Kidney epithelial cell (primary cell): ENCODE measurements at regions not wholly inside any gene's neighbourhood (a gene's known extent, or its start where the extent isn't known, plus 50 kb on each side); places are given as distances from the start of the nearest gene placed in this dataset.

Experiments
- DNase-seq: peaks from one replicate; pipeline ENCODE4 v3.0.0-alpha.2; 2010; ENCODE audit warnings: low read depth
- H3K27me3 ChIP-seq: 2 replicates; pipeline ENCODE4 v1.6.0; 2011; ENCODE audit warnings: low read length; ENCODE audit not compliant: control insufficient read depth, insufficient read depth
- H3K36me3 ChIP-seq: 2 replicates; pipeline ENCODE4 v1.5.1; 2011; ENCODE audit warnings: low read length; ENCODE audit not compliant: control insufficient read depth, insufficient read depth
- H3K4me3 ChIP-seq: 2 replicates; pipeline ENCODE4 v1.5.1; 2011; ENCODE audit warnings: low read depth, mild to moderate bottlenecking, control low read depth, low read length
- TF ChIP-seq, protein P1 (sequence below): IDR thresholded peaks from 2 replicates; pipeline ENCODE4 v1.5.1; 2011; ENCODE audit warnings: mild to moderate bottlenecking, moderate library complexity, low read length, control low read depth, inconsistent platforms; ENCODE audit not compliant: insufficient read depth, poor library complexity, severe bottlenecking

DNA sequence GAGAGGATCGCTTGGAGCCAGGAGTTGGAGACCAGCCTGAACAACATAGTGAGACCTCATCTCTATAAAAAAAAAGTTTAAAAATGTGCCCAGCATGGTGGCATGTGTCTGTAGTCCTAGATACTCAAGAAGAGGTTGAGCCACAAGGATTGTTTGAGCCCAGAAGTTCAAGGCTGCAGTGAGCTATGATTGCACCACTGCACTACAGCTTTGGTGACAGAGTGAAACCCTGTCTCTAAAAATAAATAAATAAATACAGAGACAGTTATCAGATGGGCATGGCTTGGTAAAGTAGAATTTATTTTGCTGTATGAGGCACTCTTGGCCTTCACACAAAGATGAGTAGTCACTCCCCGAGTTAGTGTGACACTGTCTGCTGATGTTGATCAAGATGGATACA, 54.1 kb upstream of the SPRY1 start:
- DNase-seq, result no peak
- H3K36me3 ChIP-seq, result no peaks in the 10 kb centered on the region
- TF ChIP-seq, protein P1, sequence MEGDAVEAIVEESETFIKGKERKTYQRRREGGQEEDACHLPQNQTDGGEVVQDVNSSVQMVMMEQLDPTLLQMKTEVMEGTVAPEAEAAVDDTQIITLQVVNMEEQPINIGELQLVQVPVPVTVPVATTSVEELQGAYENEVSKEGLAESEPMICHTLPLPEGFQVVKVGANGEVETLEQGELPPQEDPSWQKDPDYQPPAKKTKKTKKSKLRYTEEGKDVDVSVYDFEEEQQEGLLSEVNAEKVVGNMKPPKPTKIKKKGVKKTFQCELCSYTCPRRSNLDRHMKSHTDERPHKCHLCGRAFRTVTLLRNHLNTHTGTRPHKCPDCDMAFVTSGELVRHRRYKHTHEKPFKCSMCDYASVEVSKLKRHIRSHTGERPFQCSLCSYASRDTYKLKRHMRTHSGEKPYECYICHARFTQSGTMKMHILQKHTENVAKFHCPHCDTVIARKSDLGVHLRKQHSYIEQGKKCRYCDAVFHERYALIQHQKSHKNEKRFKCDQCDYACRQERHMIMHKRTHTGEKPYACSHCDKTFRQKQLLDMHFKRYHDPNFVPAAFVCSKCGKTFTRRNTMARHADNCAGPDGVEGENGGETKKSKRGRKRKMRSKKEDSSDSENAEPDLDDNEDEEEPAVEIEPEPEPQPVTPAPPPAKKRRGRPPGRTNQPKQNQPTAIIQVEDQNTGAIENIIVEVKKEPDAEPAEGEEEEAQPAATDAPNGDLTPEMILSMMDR, result no peak
- H3K4me3 ChIP-seq, result no peak overlapping the region
- H3K27me3 ChIP-seq, result no peaks in the 10 kb centered on the region

DNA sequence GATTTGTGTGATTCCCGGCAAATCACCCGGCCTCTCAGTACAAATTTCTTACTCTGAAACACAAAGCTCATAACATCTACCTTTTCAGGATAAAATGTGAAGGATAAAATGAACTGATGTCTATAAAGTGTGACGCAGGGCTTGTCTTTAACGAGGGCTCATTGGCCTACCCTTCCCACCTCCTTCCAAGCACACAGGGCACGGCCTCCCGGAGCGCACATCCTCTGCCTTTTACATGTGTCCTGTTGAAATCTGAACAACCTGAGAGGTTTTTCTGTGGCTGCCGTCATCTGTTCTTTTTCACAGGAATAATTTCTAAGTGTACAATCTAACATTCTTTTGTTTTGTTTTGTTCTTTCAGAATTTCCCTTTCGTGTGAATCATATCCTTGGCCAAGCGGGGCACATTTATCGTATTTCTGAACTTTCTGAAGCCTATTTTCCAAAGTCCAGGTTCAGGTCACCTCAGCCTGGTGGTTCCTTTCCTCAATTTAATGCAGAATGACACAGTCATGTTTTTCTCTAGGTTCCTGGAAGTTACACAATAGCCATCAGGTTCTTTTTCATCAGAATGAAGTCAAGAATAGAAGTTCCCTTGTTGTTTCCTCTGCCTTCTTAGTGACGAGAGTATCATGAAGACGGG, 53.1 kb upstream of the SPRY1 start:
- Histone ChIP-seq H3K4me3 (no peak overlapping the region), H3K36me3 (no peaks in the 10 kb centered on the region), H3K27me3 (no peaks in the 10 kb centered on the region)
- TF ChIP-seq, protein P1, result no peak
- DNase-seq, result no peak

DNA sequence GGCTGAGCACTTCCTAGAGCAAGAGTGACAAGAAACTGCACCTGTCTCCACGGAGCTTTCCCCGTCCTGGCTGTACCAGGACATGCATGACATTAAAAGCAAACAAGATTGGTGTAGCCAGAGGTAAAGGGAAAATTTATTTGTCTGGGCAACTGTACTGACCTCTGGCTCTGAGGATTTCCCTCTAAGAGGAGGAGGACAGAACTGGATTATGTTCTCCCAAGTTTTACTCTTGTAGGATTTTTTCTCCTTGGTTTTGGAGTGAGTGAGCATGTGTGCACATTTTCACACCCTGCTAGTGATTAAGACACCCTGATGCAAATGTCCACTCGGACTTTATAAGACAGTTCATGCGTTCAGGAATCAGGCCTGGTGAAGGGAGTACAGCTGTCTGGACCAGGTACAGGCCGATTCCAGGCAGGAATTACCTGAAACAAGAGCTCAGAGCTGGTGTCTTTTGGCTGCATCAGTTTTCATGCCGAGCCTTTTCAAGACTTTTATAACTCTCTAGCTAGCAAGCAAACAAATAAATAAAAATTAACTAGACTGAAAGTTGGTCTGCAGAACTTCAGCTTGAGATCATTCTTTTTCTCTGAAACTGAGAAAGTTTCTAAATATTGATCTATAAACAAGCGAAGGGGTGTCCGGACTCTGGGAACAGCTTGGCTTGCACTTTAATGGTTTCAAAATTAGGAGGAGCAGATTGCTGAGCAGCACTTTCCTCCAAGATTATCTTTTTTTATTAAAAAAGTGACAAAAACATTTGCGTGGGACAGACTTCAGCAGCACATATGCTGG, 51.3 kb upstream of the SPRY1 start:
- TF ChIP-seq, protein P1, result no peak
- Histone ChIP-seq H3K36me3 (no peaks in the 10 kb centered on the region), H3K27me3 (no peaks in the 10 kb centered on the region), H3K4me3 (no peak overlapping the region)
- no peak for DNase-seq

DNA sequence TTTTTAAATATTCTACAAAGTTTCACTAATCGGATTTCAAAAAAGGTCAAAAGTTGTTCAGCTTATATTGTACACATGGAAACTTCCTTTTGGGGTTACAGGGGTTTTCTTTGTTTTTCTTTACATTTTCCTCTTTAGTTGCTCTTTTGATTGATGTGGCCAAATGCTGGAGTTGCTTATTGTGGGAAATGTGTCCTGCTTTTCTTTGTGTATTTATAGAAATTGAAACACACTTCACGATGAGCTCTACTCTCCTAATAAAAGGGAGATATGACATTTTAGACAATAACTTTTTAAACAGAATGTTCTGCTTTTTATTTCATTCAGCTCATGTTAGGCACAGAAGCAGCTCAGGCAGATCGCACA, 50.7 kb upstream of the SPRY1 start:
- H3K4me3 ChIP-seq, result no peak overlapping the region
- no peak for DNase-seq
- no peaks in the 10 kb centered on the region for H3K36me3 ChIP-seq
- H3K27me3 ChIP-seq, result no peaks in the 10 kb centered on the region
- TF ChIP-seq, protein P1, result no peak

DNA sequence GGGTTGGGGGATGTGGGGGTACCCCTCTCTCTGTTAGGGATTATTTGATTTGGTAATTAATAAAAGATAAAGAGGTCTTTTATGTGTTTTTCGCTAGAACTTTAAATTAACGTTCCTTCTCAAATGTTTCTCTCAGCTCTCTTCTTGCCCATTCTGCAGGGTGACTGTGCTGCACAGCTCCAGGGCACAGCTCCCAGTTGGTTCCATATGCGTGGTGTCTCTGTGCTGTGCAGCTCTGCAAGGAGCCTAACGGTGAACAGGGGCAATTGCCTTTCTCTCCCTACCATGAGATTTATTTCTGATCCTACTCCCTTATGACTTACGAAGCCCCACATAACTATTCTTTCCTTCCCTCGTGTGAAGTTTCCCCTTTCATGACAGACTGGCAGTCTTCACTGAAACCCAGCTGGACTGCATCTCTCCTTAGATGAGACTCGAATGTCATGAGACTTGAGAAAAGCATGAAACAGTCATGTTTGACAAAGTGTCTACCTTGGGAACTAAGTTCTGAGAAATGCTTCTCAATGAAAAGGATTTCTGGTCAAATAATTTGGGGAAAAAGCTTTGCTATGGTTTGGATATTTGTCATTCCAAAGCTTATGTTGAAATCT, 50.2 kb upstream of the SPRY1 start:
- H3K27me3 ChIP-seq, result no peaks in the 10 kb centered on the region
- TF ChIP-seq, protein P1, result no peak
- no peaks in the 10 kb centered on the region for H3K36me3 ChIP-seq
- DNase-seq, result no peak
- H3K4me3 ChIP-seq, result no peak overlapping the region
